GM12878 (cell line): ENCODE measurements at regions not wholly inside any gene's neighbourhood (a gene's known extent, or its start where the extent isn't known, plus 50 kb on each side); places are given as distances from the start of the nearest gene placed in this dataset.

ENCODE experiments used
- ATAC-seq: fragments of 200-7000 bp; cut with Tn5 transposase; 3 replicates; pipeline ENCODE4 v1.9.1; 2020; ENCODE audit warnings: mild to moderate bottlenecking, moderate library complexity
- BruUV-seq: library from RNA; stranded (reverse); fragments of 400-500 nt; replicated peaks from 2 replicates; lab custom pipeline; 2021; lab: Mats Ljungman, UMichigan
- CTCF ChIA-PET: fragments of 300-600 bp; sonication (Branson Sonifier 250); formaldehyde crosslinking; extraction: SDS; loops from one replicate; lab custom pipeline; 2021; ENCODE audit warnings: inconsistent platforms; lab: Yijun Ruan, JAX
- POLR2A ChIA-PET: fragments of 350-600 bp; formaldehyde crosslinking; extraction: SDS; loops from one replicate; lab custom pipeline; 2021; ENCODE audit warnings: inconsistent platforms; lab: Charles Lee
- RAD21 ChIA-PET: fragments of 300-600 bp; sonication (Branson Sonifier 250); formaldehyde crosslinking; loops from one replicate; lab custom pipeline; 2023; ENCODE audit warnings: antibody characterized with exemption; ENCODE audit not compliant: unreplicated experiment; lab: Charles Lee
- SMC1A ChIA-PET: fragments of 300-600 bp; sonication (Branson Sonifier 250); formaldehyde crosslinking; loops from one replicate; lab custom pipeline; 2023; ENCODE audit not compliant: unreplicated experiment, uncharacterized antibody; lab: Charles Lee
- DNase-seq: peaks from one replicate; pipeline ENCODE4 v3.0.0-alpha.2; 2011; ENCODE audit warnings: low read depth, low spot score
- FAIRE-seq: peaks from 3 replicates; lab custom pipeline; 2011; peaks lifted over from hg19 to GRCh38; lab: Jason Lieb, UNC
- H2AFZ ChIP-seq: 2 replicates; pipeline ENCODE4 v1.6.0; 2011; ENCODE audit warnings: low read depth, low read length, control low read depth; ENCODE audit not compliant: control insufficient read depth
- H3K27ac ChIP-seq: 2 replicates; pipeline ENCODE4 v1.5.1; 2011; ENCODE audit warnings: control low read depth; ENCODE audit not compliant: control insufficient read depth, insufficient read depth
- H3K27me3 ChIP-seq, 2 experiments: replicated peaks in 1 of 2; 2 replicates each; pipeline versions ENCODE4 v1.6.0 to v1.6.1; 2011; ENCODE audit warnings: low read length in 1 of 2; ENCODE audit not compliant: control insufficient read depth in 2 of 2, insufficient read depth in 2 of 2
- H3K36me3 ChIP-seq, 2 experiments: 2 replicates each; pipeline ENCODE4 v1.5.1; 2011; ENCODE audit warnings: low read length in 1 of 2; ENCODE audit not compliant: control insufficient read depth in 2 of 2, insufficient read depth in 2 of 2
- H3K4me1 ChIP-seq: 2 replicates; pipeline ENCODE4 v1.6.1; 2011; ENCODE audit warnings: mild to moderate bottlenecking, low read length, moderate library complexity, mixed read lengths; ENCODE audit not compliant: control insufficient read depth, insufficient read depth
- H3K4me2 ChIP-seq: 2 replicates; pipeline ENCODE4 v1.6.0; 2011; ENCODE audit warnings: control low read depth; ENCODE audit not compliant: control insufficient read depth, insufficient read depth
- H3K4me3 ChIP-seq: fragments of 200-600 bp; sonication (generic); 2 replicates; pipeline ENCODE4 v1.5.1; 2016
- H3K79me2 ChIP-seq: 2 replicates; pipeline ENCODE4 v1.6.0; 2011; ENCODE audit warnings: low read length; ENCODE audit not compliant: control insufficient read depth, insufficient read depth
- H3K9ac ChIP-seq: 2 replicates; pipeline ENCODE4 v1.8.0; 2011; ENCODE audit warnings: low read length, control low read depth, mixed read lengths; ENCODE audit not compliant: control insufficient read depth, insufficient read depth
- H3K9me3 ChIP-seq: replicated peaks from 3 replicates; pipeline ENCODE4 v1.5.1; 2011; ENCODE audit warnings: mild to moderate bottlenecking, low read length; ENCODE audit not compliant: control insufficient read depth, insufficient read depth
- H4K20me1 ChIP-seq: 2 replicates; pipeline ENCODE4 v1.6.0; 2011; ENCODE audit not compliant: control insufficient read depth, insufficient read depth
- E2F8 ChIP-seq: fragments of 450-650 bp; IDR thresholded peaks from 2 replicates; pipeline ENCODE4 v1.6.1; 2018; ENCODE audit warnings: mild to moderate bottlenecking, low read depth, moderate library complexity; ENCODE audit not compliant: partially characterized antibody
- RELA ChIP-seq: fragments of 450-650 bp; IDR thresholded peaks from 2 replicates; pipeline ENCODE4 v1.8.0; 2014; ENCODE audit warnings: borderline replicate concordance; ENCODE audit not compliant: partially characterized antibody
- RUNX3 ChIP-seq: IDR thresholded peaks from 2 replicates; pipeline ENCODE4 v1.6.1; 2012; ENCODE audit warnings: low read length, inconsistent platforms
- SIX5 ChIP-seq: IDR thresholded peaks from 2 replicates; pipeline ENCODE4 v1.6.1; 2011; ENCODE audit warnings: mild to moderate bottlenecking, low read depth, low read length, moderate library complexity; ENCODE audit not compliant: severe bottlenecking
- TAF1 ChIP-seq: IDR thresholded peaks from 2 replicates; pipeline ENCODE4 v1.6.1; 2011; ENCODE audit warnings: mild to moderate bottlenecking, low read depth, low read length, borderline replicate concordance
- YBX1 ChIP-seq: fragments of 450-650 bp; IDR thresholded peaks from 2 replicates; pipeline ENCODE4 v1.6.1; 2016; ENCODE audit warnings: antibody characterized with exemption
- ZNF687 ChIP-seq: fragments of 450-650 bp; IDR thresholded peaks from 2 replicates; pipeline ENCODE4 v1.6.1; 2017; ENCODE audit warnings: mild to moderate bottlenecking, moderate library complexity
- ZSCAN29 ChIP-seq: fragments of 450-650 bp; IDR thresholded peaks from 2 replicates; pipeline ENCODE4 v1.6.1; 2017; ENCODE audit warnings: mild to moderate bottlenecking, moderate library complexity
- WGBS: methylation state at CpG from one replicate; pipeline ENCODE4 v1.1.6; 2016; ENCODE audit warnings: low lambda C conversion rate; ENCODE audit not compliant: insufficient replicate concordance, insufficient coverage; ENCODE audit errors: missing lambda C conversion rate; 5-methylcytosine and 5-hydroxymethylcytosine counted together
- in situ Hi-C: fragments of 300-500 bp; cut with MboI; formaldehyde crosslinking; loops from 9 replicates; pipeline ENCODE4 v1.14.3; 2018; ENCODE audit warnings: mixed read lengths
- intact Hi-C: fragments of 100-400 bp; cut with micrococcal nuclease; formaldehyde crosslinking; loops from one replicate; pipeline ENCODE4 v1.14.2; 2022; ENCODE audit not compliant: unreplicated experiment

GRCh38 chrX:155666741-155667140 lies 54.0 kb upstream of the TMLHE start:
- BruUV-seq = no TSS peak
- DNase-seq = no peak
- in situ Hi-C loops (no loop called here), intact Hi-C loops (no loop called here)
- ChIA-PET RAD21 (no interaction called here), POLR2A (no interaction called here), CTCF (no interaction called here), SMC1A (no interaction called here)
- H3K79me2 ChIP-seq = no peaks in the 10 kb centered on the region
- H3K27ac ChIP-seq = no peak overlapping the region
- no peak for TF ChIP-seq RUNX3
- TF ChIP-seq ZNF687 = no peak
- TF ChIP-seq YBX1 = no peak
- TF ChIP-seq E2F8 = no peak
- no peak for TF ChIP-seq ZSCAN29
- TF ChIP-seq SIX5 = no peak
- no peak for TF ChIP-seq RELA
- no peak for TF ChIP-seq TAF1
- H3K4me2 ChIP-seq = no peak overlapping the region
- no peaks in the 10 kb centered on the region for H3K36me3 ChIP-seq
- H4K20me1 ChIP-seq = no peaks in the 10 kb centered on the region
- H3K4me1 ChIP-seq = no peaks in the 10 kb centered on the region
- no peak for ATAC-seq
- 5% methylated on average over 2 of the region's 2 CpGs for WGBS
- no peak overlapping the region for H2AFZ ChIP-seq
- no peak overlapping the region for H3K4me3 ChIP-seq
- no peaks in the 10 kb centered on the region for H3K27me3 ChIP-seq
- H3K9ac ChIP-seq = no peak overlapping the region
- no peak for FAIRE-seq
- H3K9me3 ChIP-seq = no peaks in the 10 kb centered on the region; the same call in 2 of the 3 replicates
